HUDEP-2 (cell line): ENCODE measurements at regions not wholly inside any gene's neighbourhood (a gene's known extent, or its start where the extent isn't known, plus 50 kb on each side); places are given as distances from the start of the nearest gene placed in this dataset.
A peak's percentile ranks its signal among the peaks of the same experiment; 100 is the strongest.

Source experiments
- DNase-seq, 76 experiments: peaks; one replicate each; lab custom pipeline; 2025; ENCODE audit not compliant: unreplicated experiment in 76 of 76; lab: John Stamatoyannopoulos, UW

GRCh38 chr4:71151054-71151453, 157.6 kb downstream of the DCK start:
- DNase-seq: no peak

GRCh38 chr4:71156616-71157015, 163.2 kb downstream of the DCK start:
- DNase-seq: no peak

GRCh38 chr4:71162386-71162785, 168.9 kb downstream of the DCK start:
- DNase-seq: no peak

GRCh38 chr4:71163317-71163716, 169.9 kb downstream of the DCK start:
- DNase-seq: no peak

- DNase-seq: no peak
Measured at GRCh38 chr4:71167083-71167482, 171.7 kb upstream of the SLC4A4 start.

- DNase-seq: no peak
Measured at GRCh38 chr4:71171592-71171991, 167.2 kb upstream of the SLC4A4 start.

- DNase-seq: no peak
Measured at GRCh38 chr4:71181332-71181731, 157.5 kb upstream of the SLC4A4 start.

GRCh38 chr4:71184195-71184781, 154.5 kb upstream of the SLC4A4 start:
- DNase-seq: peak in 18 of 76 experiments; percentile 0 to 39 (median 8)

GRCh38 chr4:71185037-71185436, 153.8 kb upstream of the SLC4A4 start:
- no peak for DNase-seq

GRCh38 chr4:71186257-71186565, 152.6 kb upstream of the SLC4A4 start:
- no peak for DNase-seq

GRCh38 chr4:71186566-71187403, 152.0 kb upstream of the SLC4A4 start:
- peak in 1 of 76 experiments; percentile 2 for DNase-seq

- DNase-seq: no peak
Measured at GRCh38 chr4:71187404-71188155, 151.2 kb upstream of the SLC4A4 start.

GRCh38 chr4:71188156-71188640, 150.6 kb upstream of the SLC4A4 start:
- no peak for DNase-seq

GRCh38 chr4:71188951-71189350, 149.9 kb upstream of the SLC4A4 start:
- no peak for DNase-seq

GRCh38 chr4:71189471-71189870, 149.3 kb upstream of the SLC4A4 start:
- DNase-seq: no peak

- no peak for DNase-seq
Measured at GRCh38 chr4:71194454-71194853, 144.4 kb upstream of the SLC4A4 start.

GRCh38 chr4:71195924-71196323, 142.9 kb upstream of the SLC4A4 start:
- DNase-seq: no peak

GRCh38 chr4:71198958-71199357, 139.9 kb upstream of the SLC4A4 start:
- DNase-seq: no peak

- DNase-seq: no peak
Measured at GRCh38 chr4:71201057-71201456, 137.8 kb upstream of the SLC4A4 start.

- no peak for DNase-seq
Measured at GRCh38 chr4:71201817-71202576, 136.8 kb upstream of the SLC4A4 start.

- no peak for DNase-seq
Measured at GRCh38 chr4:71202705-71203104, 136.1 kb upstream of the SLC4A4 start.
